ENCODE measurements at regions not wholly inside any gene's neighbourhood (a gene's known extent, or its start where the extent isn't known, plus 50 kb on each side); places are given as distances from the start of the nearest gene placed in this dataset.

GRCh38 chr2:503288-503999, 173.8 kb downstream of the TMEM18 start:
- Histone ChIP-seq H3K4me2 (ENCODE audit: low read length) (no peak overlapping the region), H3K4me3 (replicated peaks in 1 of 2; ENCODE audit: low read depth in 1 of 2, low read length in 2 of 2) (no peak overlapping the region), H2AFZ (ENCODE audit: low read depth, low read length, poor library complexity, severe bottlenecking) (no peak overlapping the region), H3K27me3 (ENCODE audit: insufficient read depth, low read length) (peaks cover 17% of the 10 kb centered on the region; the same call in 1 of the 2 replicates), H3K36me3 (ENCODE audit: control insufficient read depth in 1 of 2, insufficient read depth in 2 of 2, low read length in 2 of 2) (no peaks in the 10 kb centered on the region), H3K9ac (ENCODE audit: low read length) (no peak overlapping the region), H3K9me2 (ENCODE audit: insufficient read depth) (no peaks in the 10 kb centered on the region), H3K4me1 (ENCODE audit: control insufficient read depth in 1 of 2, insufficient read depth in 2 of 2, low read length in 2 of 2) (no peaks in the 10 kb centered on the region), H3K9me3 (ENCODE audit: control insufficient read depth in 1 of 2, insufficient read depth in 1 of 2, low read depth in 1 of 2, low read length in 2 of 2) (no peaks in the 10 kb centered on the region), H3K79me2 (ENCODE audit: insufficient read depth, low read length) (no peaks in the 10 kb centered on the region), H3K27ac (ENCODE audit: low read depth, low read length) (no peak overlapping the region), H4K20me1 (ENCODE audit: insufficient read depth) (no peaks in the 10 kb centered on the region)
- BruUV-seq (replicated peaks): no TSS peak
- TF ChIP-seq TCF7L2 (IDR thresholded peaks at IDR 0.05; ENCODE audit: borderline replicate concordance, extremely low read depth, insufficient read depth, insufficient read length) (no peak), SRF (IDR thresholded peaks at IDR 0.05; ENCODE audit: low read depth) (no peak), FOSL1 (IDR thresholded peaks at IDR 0.05; ENCODE audit: low read depth) (no peak), ELF1 (IDR thresholded peaks at IDR 0.05; ENCODE audit: borderline replicate concordance, low read depth) (no peak), EZH2phosphoT487 (IDR thresholded peaks at IDR 0.05; ENCODE audit: borderline replicate concordance) (no peak), EZH2 (IDR thresholded peaks at IDR 0.05) (no peak), EGR1 (IDR thresholded peaks at IDR 0.05; ENCODE audit: low read depth) (no peak), ZFX (IDR thresholded peaks at IDR 0.05) (no peak), CBX3 (IDR thresholded peaks at IDR 0.05; ENCODE audit: low read depth) (no peak), POLR2A (IDR thresholded peaks at IDR 0.05; ENCODE audit: borderline replicate concordance, extremely low read depth, insufficient read depth, insufficient read length) (no peak)
- CTCF ChIA-PET: no interaction called here
- ATAC-seq: no peak
- RAD21 ChIA-PET (ENCODE audit: low non-redundant PET in 1 of 2, low total read pairs in 2 of 2, uncharacterized antibody in 2 of 2, unreplicated experiment in 2 of 2): no interaction called here
- POLR2A ChIA-PET: no interaction called here
- intact Hi-C loops (cut with micrococcal nuclease): no loop called here
- no peak for DNase-seq (ENCODE audit: low read depth, low spot score)

DNA sequence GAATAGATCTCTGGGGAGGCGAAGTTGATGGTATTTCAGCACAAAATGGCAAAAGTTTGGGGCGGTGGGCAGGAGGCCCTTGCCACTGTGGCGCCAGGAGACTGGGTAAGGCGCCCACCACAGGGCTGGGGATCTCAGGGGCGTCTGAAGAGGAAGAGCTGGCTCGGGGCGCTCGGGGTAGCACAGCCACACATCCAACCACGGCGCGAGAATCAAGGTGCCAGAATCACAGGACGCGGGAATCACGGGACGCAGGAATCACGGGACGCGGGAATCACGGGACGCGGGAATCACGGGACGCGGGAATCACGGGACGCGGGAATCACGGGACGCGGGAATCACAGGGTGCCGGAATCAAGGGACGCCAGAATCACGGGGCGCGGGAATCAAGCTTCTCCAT, 174.4 kb downstream of the TMEM18 start:
- no peak overlapping the region for H3K9ac ChIP-seq (ENCODE audit: low read length)
- no peak overlapping the region for H3K4me3 ChIP-seq (replicated peaks in 1 of 2; ENCODE audit: low read depth in 1 of 2, low read length in 2 of 2)
- no peaks in the 10 kb centered on the region for H3K79me2 ChIP-seq (ENCODE audit: insufficient read depth, low read length)
- no peak overlapping the region for H3K27ac ChIP-seq (ENCODE audit: low read depth, low read length)
- no peaks in the 10 kb centered on the region for H3K4me1 ChIP-seq (ENCODE audit: control insufficient read depth in 1 of 2, insufficient read depth in 2 of 2, low read length in 2 of 2)
- no TSS peak for BruUV-seq (replicated peaks)
- no peak overlapping the region for H3K4me2 ChIP-seq (ENCODE audit: low read length)
- H3K9me3 ChIP-seq (ENCODE audit: control insufficient read depth in 1 of 2, insufficient read depth in 1 of 2, low read depth in 1 of 2, low read length in 2 of 2): no peaks in the 10 kb centered on the region
- H2AFZ ChIP-seq (ENCODE audit: low read depth, low read length, poor library complexity, severe bottlenecking): no peak overlapping the region
- intact Hi-C loops (cut with micrococcal nuclease): no loop called here
- ChIA-PET CTCF (no interaction called here), POLR2A (no interaction called here), RAD21 (ENCODE audit: low non-redundant PET in 1 of 2, low total read pairs in 2 of 2, uncharacterized antibody in 2 of 2, unreplicated experiment in 2 of 2) (no interaction called here)
- H3K27me3 ChIP-seq (ENCODE audit: insufficient read depth, low read length): peaks cover 17% of the 10 kb centered on the region; the same call in 1 of the 2 replicates
- ATAC-seq: no peak
- TF ChIP-seq, protein P1, sequence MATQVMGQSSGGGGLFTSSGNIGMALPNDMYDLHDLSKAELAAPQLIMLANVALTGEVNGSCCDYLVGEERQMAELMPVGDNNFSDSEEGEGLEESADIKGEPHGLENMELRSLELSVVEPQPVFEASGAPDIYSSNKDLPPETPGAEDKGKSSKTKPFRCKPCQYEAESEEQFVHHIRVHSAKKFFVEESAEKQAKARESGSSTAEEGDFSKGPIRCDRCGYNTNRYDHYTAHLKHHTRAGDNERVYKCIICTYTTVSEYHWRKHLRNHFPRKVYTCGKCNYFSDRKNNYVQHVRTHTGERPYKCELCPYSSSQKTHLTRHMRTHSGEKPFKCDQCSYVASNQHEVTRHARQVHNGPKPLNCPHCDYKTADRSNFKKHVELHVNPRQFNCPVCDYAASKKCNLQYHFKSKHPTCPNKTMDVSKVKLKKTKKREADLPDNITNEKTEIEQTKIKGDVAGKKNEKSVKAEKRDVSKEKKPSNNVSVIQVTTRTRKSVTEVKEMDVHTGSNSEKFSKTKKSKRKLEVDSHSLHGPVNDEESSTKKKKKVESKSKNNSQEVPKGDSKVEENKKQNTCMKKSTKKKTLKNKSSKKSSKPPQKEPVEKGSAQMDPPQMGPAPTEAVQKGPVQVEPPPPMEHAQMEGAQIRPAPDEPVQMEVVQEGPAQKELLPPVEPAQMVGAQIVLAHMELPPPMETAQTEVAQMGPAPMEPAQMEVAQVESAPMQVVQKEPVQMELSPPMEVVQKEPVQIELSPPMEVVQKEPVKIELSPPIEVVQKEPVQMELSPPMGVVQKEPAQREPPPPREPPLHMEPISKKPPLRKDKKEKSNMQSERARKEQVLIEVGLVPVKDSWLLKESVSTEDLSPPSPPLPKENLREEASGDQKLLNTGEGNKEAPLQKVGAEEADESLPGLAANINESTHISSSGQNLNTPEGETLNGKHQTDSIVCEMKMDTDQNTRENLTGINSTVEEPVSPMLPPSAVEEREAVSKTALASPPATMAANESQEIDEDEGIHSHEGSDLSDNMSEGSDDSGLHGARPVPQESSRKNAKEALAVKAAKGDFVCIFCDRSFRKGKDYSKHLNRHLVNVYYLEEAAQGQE (IDR thresholded peaks at IDR 0.05; ENCODE audit: low read depth): no peak
- no peak for TF ChIP-seq POLR2AphosphoS5 (IDR thresholded peaks at IDR 0.05; ENCODE audit: low read depth, low read length)
- TF ChIP-seq, protein P2, sequence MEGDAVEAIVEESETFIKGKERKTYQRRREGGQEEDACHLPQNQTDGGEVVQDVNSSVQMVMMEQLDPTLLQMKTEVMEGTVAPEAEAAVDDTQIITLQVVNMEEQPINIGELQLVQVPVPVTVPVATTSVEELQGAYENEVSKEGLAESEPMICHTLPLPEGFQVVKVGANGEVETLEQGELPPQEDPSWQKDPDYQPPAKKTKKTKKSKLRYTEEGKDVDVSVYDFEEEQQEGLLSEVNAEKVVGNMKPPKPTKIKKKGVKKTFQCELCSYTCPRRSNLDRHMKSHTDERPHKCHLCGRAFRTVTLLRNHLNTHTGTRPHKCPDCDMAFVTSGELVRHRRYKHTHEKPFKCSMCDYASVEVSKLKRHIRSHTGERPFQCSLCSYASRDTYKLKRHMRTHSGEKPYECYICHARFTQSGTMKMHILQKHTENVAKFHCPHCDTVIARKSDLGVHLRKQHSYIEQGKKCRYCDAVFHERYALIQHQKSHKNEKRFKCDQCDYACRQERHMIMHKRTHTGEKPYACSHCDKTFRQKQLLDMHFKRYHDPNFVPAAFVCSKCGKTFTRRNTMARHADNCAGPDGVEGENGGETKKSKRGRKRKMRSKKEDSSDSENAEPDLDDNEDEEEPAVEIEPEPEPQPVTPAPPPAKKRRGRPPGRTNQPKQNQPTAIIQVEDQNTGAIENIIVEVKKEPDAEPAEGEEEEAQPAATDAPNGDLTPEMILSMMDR (IDR thresholded peaks at IDR 0.05 in 2 of 3, conservative IDR thresholded peaks at IDR 0.05 in 1 of 3; ENCODE audit: borderline replicate concordance in 1 of 3, insufficient read depth in 1 of 3, low read depth in 2 of 3, low read length in 2 of 3): no peak
- H3K36me3 ChIP-seq (ENCODE audit: control insufficient read depth in 1 of 2, insufficient read depth in 2 of 2, low read length in 2 of 2): no peaks in the 10 kb centered on the region
- no peaks in the 10 kb centered on the region for H4K20me1 ChIP-seq (ENCODE audit: insufficient read depth)
- H3K9me2 ChIP-seq (ENCODE audit: insufficient read depth): no peaks in the 10 kb centered on the region
- DNase-seq (ENCODE audit: low read depth, low spot score): no peak

Data from HCT116 (cell line).